ENCODE measurements at regions not wholly inside any gene's neighbourhood (a gene's known extent, or its start where the extent isn't known, plus 50 kb on each side); places are given as distances from the start of the nearest gene placed in this dataset.

GRCh38 chr5:81866994-81867393 lies 104.8 kb upstream of the ATG10 start:
- Mint-ChIP-seq H3K9me3 (no peaks in the 10 kb centered on the region), H3K27me3 (peaks cover 2% of the 10 kb centered on the region), H3K4me1 (no peaks in the 10 kb centered on the region), H3K27ac (no peak overlapping the region), H3K36me3 (ENCODE audit: low read depth) (no peaks in the 10 kb centered on the region), H3K4me3 (no peak overlapping the region)
- TF ChIP-seq CTCF (IDR thresholded peaks at IDR 0.05), result no peak
- ChIA-PET CTCF (no interaction called here), POLR2A (no interaction called here)
- no peak for ATAC-seq (ENCODE audit: low read depth)
- intact Hi-C loops (cut with micrococcal nuclease), result no loop called here
- no peak for DNase-seq

- no peak overlapping the region for H3K27ac Mint-ChIP-seq
- intact Hi-C loops (cut with micrococcal nuclease), result no loop called here
- H3K36me3 Mint-ChIP-seq (ENCODE audit: low read depth), result no peaks in the 10 kb centered on the region
- ChIA-PET POLR2A (interaction anchor here (0.8 to 1.8 kb wide), 2 partner anchors 9 to 11 kb away, joined by 3 read pairs; no protein-coding TSS in a partner anchor), CTCF (no interaction called here)
- TF ChIP-seq CTCF (IDR thresholded peaks at IDR 0.05), result no peak
- no peak for DNase-seq
- H3K4me1 Mint-ChIP-seq, result peaks cover 3% of the 10 kb centered on the region
- no peaks in the 10 kb centered on the region for H3K9me3 Mint-ChIP-seq
- peaks cover 2% of the 10 kb centered on the region for H3K27me3 Mint-ChIP-seq
- ATAC-seq (ENCODE audit: low read depth), result no peak
- no peak overlapping the region for H3K4me3 Mint-ChIP-seq
Measured at GRCh38 chr5:81860778-81861177, 109.9 kb upstream of the SSBP2 start.

- Mint-ChIP-seq H3K27ac (no peak overlapping the region), H3K36me3 (ENCODE audit: low read depth) (no peaks in the 10 kb centered on the region), H3K9me3 (no peaks in the 10 kb centered on the region), H3K4me3 (no peak overlapping the region), H3K27me3 (no peaks in the 10 kb centered on the region), H3K4me1 (peaks cover 6% of the 10 kb centered on the region)
- DNase-seq (no peak), ATAC-seq (ENCODE audit: low read depth) (no peak)
- intact Hi-C loops (cut with micrococcal nuclease), result loop anchor here (10.0 kb wide), 1 partner anchor 1215 kb away; the partner anchor contains the start of genes TMEM167A and XRCC4
- no peak for TF ChIP-seq CTCF (IDR thresholded peaks at IDR 0.05)
- CTCF ChIA-PET, result no interaction called here
- POLR2A ChIA-PET, result no interaction called here
Measured at GRCh38 chr5:81859624-81860023, 108.7 kb upstream of the SSBP2 start.

- Mint-ChIP-seq H3K4me3 (no peak overlapping the region), H3K27ac (no peak overlapping the region), H3K9me3 (no peaks in the 10 kb centered on the region), H3K27me3 (no peaks in the 10 kb centered on the region), H3K4me1 (peaks cover 16% of the 10 kb centered on the region), H3K36me3 (ENCODE audit: low read depth) (no peaks in the 10 kb centered on the region)
- ChIA-PET POLR2A (interaction anchor here (1.2 kb wide), 1 partner anchor 106 kb away, joined by 5 read pairs; the partner anchor contains the start of gene SSBP2), CTCF (no interaction called here)
- intact Hi-C loops (cut with micrococcal nuclease), result loop anchor here (10.0 kb wide), 1 partner anchor 1218 kb away; the partner anchor contains the start of genes TMEM167A and XRCC4
- no peak for ATAC-seq (ENCODE audit: low read depth)
- no peak for DNase-seq
- TF ChIP-seq CTCF (IDR thresholded peaks at IDR 0.05), result no peak
Measured at GRCh38 chr5:81856948-81857928, 106.3 kb upstream of the SSBP2 start.

GRCh38 chr5:81855591-81855990 lies 104.7 kb upstream of the SSBP2 start:
- no peaks in the 10 kb centered on the region for H3K27me3 Mint-ChIP-seq
- no peak overlapping the region for H3K27ac Mint-ChIP-seq
- TF ChIP-seq CTCF (IDR thresholded peaks at IDR 0.05), result no peak
- H3K36me3 Mint-ChIP-seq (ENCODE audit: low read depth), result peaks cover 2% of the 10 kb centered on the region
- intact Hi-C loops (cut with micrococcal nuclease), result loop anchor here (10.0 kb wide), 1 partner anchor 1219 kb away; the partner anchor contains the start of genes TMEM167A and XRCC4
- DNase-seq (no peak), ATAC-seq (ENCODE audit: low read depth) (no peak)
- CTCF ChIA-PET, result no interaction called here
- H3K9me3 Mint-ChIP-seq, result no peaks in the 10 kb centered on the region
- H3K4me1 Mint-ChIP-seq, result peaks cover 30% of the 10 kb centered on the region
- H3K4me3 Mint-ChIP-seq, result no peak overlapping the region
- POLR2A ChIA-PET, result no interaction called here
